ENCODE measurements at regions not wholly inside any gene's neighbourhood (a gene's known extent, or its start where the extent isn't known, plus 50 kb on each side); places are given as distances from the start of the nearest gene placed in this dataset.

DNA sequence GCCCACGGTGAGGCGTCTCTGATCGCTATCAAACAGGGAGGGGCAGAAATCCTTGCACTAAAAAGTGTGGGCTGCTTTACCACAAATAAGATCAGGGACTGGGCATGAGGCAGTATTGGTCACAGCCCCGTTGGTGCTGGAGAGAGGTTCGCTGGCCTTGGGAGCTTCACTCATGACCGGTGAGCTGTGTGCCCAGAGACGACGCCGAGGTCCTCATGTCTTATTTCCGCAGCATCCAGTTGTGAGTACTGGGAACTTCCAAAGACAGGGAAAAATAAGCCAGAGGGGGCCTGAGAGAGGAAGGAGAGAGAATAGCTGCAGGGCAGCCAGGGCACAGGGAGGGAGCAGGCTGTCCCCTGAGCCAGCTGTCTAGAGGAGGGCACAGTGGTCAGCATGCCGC is 154.2 kb upstream of the PRKCQ start:
- Mint-ChIP-seq H3K4me3 (no peak overlapping the region), H3K4me1 (peaks cover 0 to 4% (median 0%) of the 10 kb centered on the region in 4 donors), H3K36me3 (no peaks in the 10 kb centered on the region), H3K27ac (no peak overlapping the region), H3K27me3 (peaks cover 38 to 68% (median 47%) of the 10 kb centered on the region in 5 donors), H3K9me3 (no peaks in the 10 kb centered on the region)
- no peak for ATAC-seq
- no peak for DNase-seq
- POLR2A ChIA-PET = no interaction called here

DNA sequence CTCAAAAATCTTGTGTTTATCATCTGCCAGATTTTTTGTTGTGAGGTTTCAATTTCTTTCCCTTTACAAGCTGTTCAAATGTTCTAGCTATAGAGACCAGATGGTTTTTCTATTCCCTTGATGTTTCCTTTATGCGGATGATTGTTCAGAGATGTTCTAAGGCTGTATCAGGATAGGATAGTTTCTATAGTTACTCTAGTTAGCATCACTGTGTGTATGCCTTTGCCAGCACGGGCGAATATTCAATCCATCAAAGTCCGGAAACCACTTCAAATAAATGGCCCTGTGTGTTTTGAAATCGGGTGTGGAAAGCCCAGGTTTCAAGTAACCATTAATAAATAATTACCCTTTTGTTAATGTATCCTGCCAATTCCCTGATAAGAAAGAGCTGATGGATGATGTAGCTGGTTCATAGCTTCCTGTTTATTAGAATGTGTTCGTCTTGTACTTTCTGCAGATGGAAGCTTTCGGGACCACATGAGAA is 149.8 kb upstream of the PRKCQ start:
- H3K4me3 Mint-ChIP-seq = no peak overlapping the region
- H3K27me3 Mint-ChIP-seq = peaks cover 43 to 82% (median 58%) of the 10 kb centered on the region in 5 donors
- no peak overlapping the region for H3K27ac Mint-ChIP-seq
- H3K4me1 Mint-ChIP-seq = no peaks in the 10 kb centered on the region
- H3K36me3 Mint-ChIP-seq = no peaks in the 10 kb centered on the region
- ATAC-seq = no peak
- POLR2A ChIA-PET = no interaction called here
- H3K9me3 Mint-ChIP-seq = no peaks in the 10 kb centered on the region
- no peak for DNase-seq

DNA sequence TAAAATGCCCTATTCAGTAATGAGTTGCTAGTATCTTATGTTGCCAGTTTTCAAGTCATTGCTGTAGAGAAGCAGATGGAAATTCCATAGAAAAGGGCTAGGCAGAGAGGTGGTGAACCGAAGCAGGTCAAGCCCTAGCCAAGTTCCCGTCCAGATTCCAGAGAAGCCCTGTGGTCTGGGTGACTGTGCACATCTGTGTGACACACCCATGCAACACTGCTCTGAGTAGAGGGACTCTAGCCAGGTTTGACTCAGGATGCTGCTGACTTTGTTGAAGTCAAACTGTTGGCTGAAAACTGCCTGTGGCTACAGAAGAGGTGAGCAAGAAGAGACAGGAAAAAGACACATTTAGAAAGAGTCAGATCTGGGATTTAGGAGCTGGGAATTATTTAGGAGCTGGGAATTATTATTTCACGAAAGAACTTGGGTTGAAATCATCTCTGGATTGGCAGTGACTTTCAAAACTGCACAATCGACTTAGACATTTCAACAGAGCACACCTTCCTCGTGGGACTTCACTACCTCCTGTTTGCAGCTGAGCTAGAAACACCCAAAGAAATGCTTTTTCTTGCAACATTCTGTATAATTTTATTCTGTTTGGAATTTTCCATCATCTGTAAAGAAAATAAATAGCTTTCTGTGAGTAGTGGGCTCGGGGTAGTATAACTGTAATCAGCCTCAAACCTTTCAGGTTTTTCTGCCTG is 149.1 kb upstream of the PRKCQ start:
- POLR2A ChIA-PET = no interaction called here
- no peak overlapping the region for H3K4me3 Mint-ChIP-seq
- peak overlapping the region in 1 of 10 donors; percentile 65 for H3K27ac Mint-ChIP-seq
- H3K36me3 Mint-ChIP-seq = no peaks in the 10 kb centered on the region
- H3K9me3 Mint-ChIP-seq = no peaks in the 10 kb centered on the region
- no peaks in the 10 kb centered on the region for H3K4me1 Mint-ChIP-seq
- H3K27me3 Mint-ChIP-seq = peaks cover 48 to 82% (median 59%) of the 10 kb centered on the region in 5 donors
- no peak for ATAC-seq
- DNase-seq = no peak

GRCh38 chr10:6726924-6727323 is 146.8 kb upstream of the PRKCQ start:
- peaks cover 47 to 82% (median 64%) of the 10 kb centered on the region in 5 donors for H3K27me3 Mint-ChIP-seq
- POLR2A ChIA-PET = no interaction called here
- H3K4me3 Mint-ChIP-seq = no peak overlapping the region
- DNase-seq (no peak), ATAC-seq (no peak)
- H3K27ac Mint-ChIP-seq = no peak overlapping the region
- H3K9me3 Mint-ChIP-seq = no peaks in the 10 kb centered on the region
- H3K4me1 Mint-ChIP-seq = no peaks in the 10 kb centered on the region
- H3K36me3 Mint-ChIP-seq = no peaks in the 10 kb centered on the region

GRCh38 chr10:6722616-6723004 is 142.5 kb upstream of the PRKCQ start:
- peaks cover 0 to 4% (median 0%) of the 10 kb centered on the region in 9 donors for H3K9me3 Mint-ChIP-seq
- peaks cover 0 to 3% (median 0%) of the 10 kb centered on the region in 3 donors for H3K36me3 Mint-ChIP-seq
- H3K27ac Mint-ChIP-seq = peak overlapping the region in 1 of 10 donors; percentile 1
- DNase-seq (no peak), ATAC-seq (no peak)
- H3K4me1 Mint-ChIP-seq = peaks cover 0 to 2% (median 0%) of the 10 kb centered on the region in 4 donors
- POLR2A ChIA-PET = no interaction called here
- peaks cover 43 to 80% (median 52%) of the 10 kb centered on the region in 5 donors for H3K27me3 Mint-ChIP-seq
- no peak overlapping the region for H3K4me3 Mint-ChIP-seq

DNA sequence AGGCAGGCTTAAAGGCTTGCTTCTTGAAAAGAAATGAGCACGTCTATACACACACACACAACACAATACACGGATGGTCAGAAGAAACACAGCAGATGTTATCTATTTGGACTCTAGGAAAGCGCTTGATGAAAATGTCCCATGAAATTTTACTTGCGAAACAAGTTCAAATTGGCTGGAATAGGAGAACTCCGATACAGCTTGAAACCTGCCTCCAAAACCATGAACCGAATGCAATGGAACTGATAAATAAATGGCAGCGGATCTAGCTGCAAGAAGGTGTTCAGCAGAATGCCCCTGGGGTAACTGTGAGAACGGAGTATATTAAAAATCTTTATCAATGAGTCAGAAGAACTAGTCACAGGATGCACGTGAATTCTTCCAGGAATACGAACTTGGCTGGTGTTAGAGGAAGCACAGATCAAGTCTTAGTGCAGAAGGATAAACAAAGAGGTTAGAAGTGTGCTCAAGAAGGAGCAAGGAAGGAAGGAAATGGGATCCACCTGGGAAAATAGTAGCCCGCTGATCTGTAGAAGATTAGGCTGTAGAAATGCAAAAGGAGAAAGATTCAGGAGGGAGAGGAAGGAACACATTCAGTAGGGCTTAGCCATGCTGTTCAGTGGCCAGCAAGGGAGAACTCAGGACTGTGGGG is 142.0 kb upstream of the PRKCQ start:
- Mint-ChIP-seq H3K27me3 (peaks cover 39 to 74% (median 50%) of the 10 kb centered on the region in 5 donors), H3K4me3 (peak overlapping the region in 1 of 10 donors; percentile 35), H3K27ac (peak overlapping the region in 1 of 10 donors; percentile 1), H3K4me1 (peaks cover 0 to 2% (median 0%) of the 10 kb centered on the region in 4 donors), H3K36me3 (peaks cover 0 to 3% (median 0%) of the 10 kb centered on the region in 3 donors), H3K9me3 (peaks cover 0 to 4% (median 0%) of the 10 kb centered on the region in 9 donors)
- ATAC-seq (no peak), DNase-seq (no peak)
- POLR2A ChIA-PET = no interaction called here

GRCh38 chr10:6721480-6721879 is 141.4 kb upstream of the PRKCQ start:
- DNase-seq = no peak
- Mint-ChIP-seq H3K27me3 (peaks cover 33 to 68% (median 44%) of the 10 kb centered on the region in 5 donors), H3K9me3 (peaks cover 0 to 4% (median 0%) of the 10 kb centered on the region in 9 donors), H3K4me1 (peaks cover 0 to 2% (median 0%) of the 10 kb centered on the region in 4 donors), H3K36me3 (peaks cover 0 to 3% (median 0%) of the 10 kb centered on the region in 3 donors), H3K27ac (no peak overlapping the region), H3K4me3 (no peak overlapping the region)
- no peak for ATAC-seq
- POLR2A ChIA-PET = no interaction called here

- peaks cover 0 to 4% (median 0%) of the 10 kb centered on the region in 9 donors for H3K9me3 Mint-ChIP-seq
- H3K4me3 Mint-ChIP-seq = no peak overlapping the region
- ATAC-seq (no peak), DNase-seq (no peak)
- peaks cover 27 to 64% (median 39%) of the 10 kb centered on the region in 5 donors for H3K27me3 Mint-ChIP-seq
- peaks cover 0 to 3% (median 0%) of the 10 kb centered on the region in 3 donors for H3K36me3 Mint-ChIP-seq
- peaks cover 0 to 2% (median 0%) of the 10 kb centered on the region in 4 donors for H3K4me1 Mint-ChIP-seq
- peak overlapping the region in 1 of 10 donors; percentile 7 for H3K27ac Mint-ChIP-seq
- POLR2A ChIA-PET = no interaction called here
Observed at GRCh38 chr10:6719561-6719960, 139.5 kb upstream of the PRKCQ start.

GRCh38 chr10:6718550-6718949 is 138.5 kb upstream of the PRKCQ start:
- peaks cover 0 to 3% (median 0%) of the 10 kb centered on the region in 3 donors for H3K36me3 Mint-ChIP-seq
- peaks cover 4 to 6% (median 4%) of the 10 kb centered on the region in 4 donors for H3K4me1 Mint-ChIP-seq
- ATAC-seq (no peak), DNase-seq (no peak)
- peaks cover 0 to 4% (median 0%) of the 10 kb centered on the region in 9 donors for H3K9me3 Mint-ChIP-seq
- H3K4me3 Mint-ChIP-seq = no peak overlapping the region
- POLR2A ChIA-PET = interaction anchor here (0.6 kb wide), 1 partner anchor 575 kb away, joined by 3 read pairs; no protein-coding TSS in a partner anchor
- H3K27me3 Mint-ChIP-seq = peaks cover 19 to 54% (median 32%) of the 10 kb centered on the region in 5 donors
- no peak overlapping the region for H3K27ac Mint-ChIP-seq

DNA sequence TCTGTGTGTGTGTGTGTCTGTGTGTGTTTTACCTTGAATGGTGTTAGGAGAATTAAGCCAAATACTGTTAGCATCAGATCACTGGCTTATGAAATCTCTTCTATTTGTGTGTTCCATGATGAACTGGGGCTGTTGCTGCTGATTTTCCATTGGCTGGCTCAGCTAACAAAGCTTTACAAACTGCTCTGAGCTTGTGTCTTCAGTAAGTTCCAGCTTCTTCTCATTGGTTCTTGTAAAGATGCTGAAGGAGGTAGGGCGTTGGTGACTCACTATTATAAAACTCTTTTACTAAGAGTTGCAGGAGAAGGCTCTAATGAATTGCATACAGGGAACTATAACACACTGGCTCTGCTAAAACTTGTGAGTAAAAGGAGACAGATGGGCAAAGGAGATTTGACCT is 136.4 kb upstream of the PRKCQ start:
- peaks cover 0 to 4% (median 0%) of the 10 kb centered on the region in 9 donors for H3K9me3 Mint-ChIP-seq
- H3K27me3 Mint-ChIP-seq = peaks cover 13 to 39% (median 23%) of the 10 kb centered on the region in 5 donors
- POLR2A ChIA-PET = no interaction called here
- peaks cover 0 to 3% (median 0%) of the 10 kb centered on the region in 3 donors for H3K36me3 Mint-ChIP-seq
- peaks cover 7 to 10% (median 7%) of the 10 kb centered on the region in 4 donors for H3K4me1 Mint-ChIP-seq
- ATAC-seq (no peak), DNase-seq (no peak)
- no peak overlapping the region for H3K4me3 Mint-ChIP-seq
- H3K27ac Mint-ChIP-seq = no peak overlapping the region

- no peaks in the 10 kb centered on the region for H3K9me3 Mint-ChIP-seq
- peaks cover 16 to 42% (median 26%) of the 10 kb centered on the region in 5 donors for H3K27me3 Mint-ChIP-seq
- ATAC-seq (peak; percentile 23 to 67), DNase-seq (peak in 2 of 10 donors; percentile 21 to 24)
- POLR2A ChIA-PET = no interaction called here
- H3K4me3 Mint-ChIP-seq = no peak overlapping the region
- H3K36me3 Mint-ChIP-seq = peaks cover 0 to 5% (median 4%) of the 10 kb centered on the region in 3 donors
- peaks cover 7 to 15% (median 12%) of the 10 kb centered on the region in 4 donors for H3K4me1 Mint-ChIP-seq
- no peak overlapping the region for H3K27ac Mint-ChIP-seq
Observed at GRCh38 chr10:6713716-6714115, 133.6 kb upstream of the PRKCQ start.

DNA sequence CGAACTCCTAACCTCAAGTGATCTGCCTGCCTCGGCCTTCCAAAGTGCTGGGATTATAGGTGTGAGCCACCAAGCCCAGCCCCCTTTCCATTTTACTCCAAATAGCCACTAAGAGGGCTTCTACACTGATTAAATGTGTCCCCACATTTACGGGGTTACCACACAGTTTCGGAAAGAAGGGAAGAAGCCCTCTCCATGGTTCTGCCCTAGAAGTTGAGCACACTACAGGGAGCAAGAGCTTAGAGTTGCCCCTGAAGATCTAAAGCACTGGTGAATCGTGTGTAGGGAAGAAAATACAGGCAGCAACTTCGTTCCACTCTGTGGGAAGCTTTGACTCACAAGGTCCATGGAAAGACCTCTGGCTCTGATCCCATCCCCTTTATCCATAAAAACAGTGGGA is 133.0 kb upstream of the PRKCQ start:
- Mint-ChIP-seq H3K9me3 (no peaks in the 10 kb centered on the region), H3K27me3 (peaks cover 19 to 36% (median 24%) of the 10 kb centered on the region in 5 donors), H3K27ac (no peak overlapping the region), H3K36me3 (peaks cover 0 to 5% (median 4%) of the 10 kb centered on the region in 3 donors), H3K4me3 (no peak overlapping the region), H3K4me1 (peaks cover 7 to 15% (median 12%) of the 10 kb centered on the region in 4 donors)
- no peak for ATAC-seq
- no peak for DNase-seq
- POLR2A ChIA-PET = no interaction called here

GRCh38 chr10:6711881-6712280 is 131.8 kb upstream of the PRKCQ start:
- H3K27me3 Mint-ChIP-seq = peaks cover 21 to 41% (median 27%) of the 10 kb centered on the region in 5 donors
- DNase-seq (no peak), ATAC-seq (no peak)
- H3K9me3 Mint-ChIP-seq = no peaks in the 10 kb centered on the region
- H3K4me1 Mint-ChIP-seq = peaks cover 7 to 15% (median 12%) of the 10 kb centered on the region in 4 donors
- peaks cover 0 to 5% (median 4%) of the 10 kb centered on the region in 3 donors for H3K36me3 Mint-ChIP-seq
- peak overlapping the region in 1 of 10 donors; percentile 19 for H3K27ac Mint-ChIP-seq
- H3K4me3 Mint-ChIP-seq = no peak overlapping the region
- POLR2A ChIA-PET = no interaction called here

All from naive thymus-derived CD8-positive, alpha-beta T cell (primary cell).